Esophagus muscularis mucosa (tissue), 3 donors: ENCODE measurements at regions not wholly inside any gene's neighbourhood (a gene's known extent, or its start where the extent isn't known, plus 50 kb on each side); places are given as distances from the start of the nearest gene placed in this dataset.

Experiments used
- CTCF ChIP-seq, 3 experiments: fragments of 200-600 bp in 2 of 3; fragments of 450-650 bp in 1 of 3; sonication (generic) in 2 of 3; IDR thresholded peaks; one replicate each; pipeline ENCODE4 v1.5.1; 2017 to 2019; ENCODE audit warnings: antibody characterized with exemption in 3 of 3, mild to moderate bottlenecking in 2 of 3, moderate library complexity in 1 of 3
- POLR2A ChIP-seq: fragments of 450-650 bp; IDR thresholded peaks from one replicate; pipeline ENCODE4 v1.6.1; 2017; ENCODE audit warnings: antibody characterized with exemption, moderate library complexity, mild to moderate bottlenecking, low read depth

GRCh38 chr2:34447097-34447496 is 848.0 kb upstream of the FAM98A start:
- TF ChIP-seq POLR2A (no peak), CTCF (IDR thresholded peaks at IDR 0.05) (no peak)
